HG02852 (cell line): ENCODE measurements at regions not wholly inside any gene's neighbourhood (a gene's known extent, or its start where the extent isn't known, plus 50 kb on each side); places are given as distances from the start of the nearest gene placed in this dataset.
"Not testable (repeated sequence)": the region's sequence is repeated elsewhere in the genome, so short reads cannot be mapped to it uniquely, and the experiment has no call there.

Source experiments
- ATAC-seq: cut with Tn5 transposase; IDR thresholded peaks from one replicate; pipeline ENCODE4 v1.9.1; 2021; ENCODE audit warnings: mild to moderate bottlenecking, moderate library complexity; ENCODE audit not compliant: unreplicated experiment

DNA sequence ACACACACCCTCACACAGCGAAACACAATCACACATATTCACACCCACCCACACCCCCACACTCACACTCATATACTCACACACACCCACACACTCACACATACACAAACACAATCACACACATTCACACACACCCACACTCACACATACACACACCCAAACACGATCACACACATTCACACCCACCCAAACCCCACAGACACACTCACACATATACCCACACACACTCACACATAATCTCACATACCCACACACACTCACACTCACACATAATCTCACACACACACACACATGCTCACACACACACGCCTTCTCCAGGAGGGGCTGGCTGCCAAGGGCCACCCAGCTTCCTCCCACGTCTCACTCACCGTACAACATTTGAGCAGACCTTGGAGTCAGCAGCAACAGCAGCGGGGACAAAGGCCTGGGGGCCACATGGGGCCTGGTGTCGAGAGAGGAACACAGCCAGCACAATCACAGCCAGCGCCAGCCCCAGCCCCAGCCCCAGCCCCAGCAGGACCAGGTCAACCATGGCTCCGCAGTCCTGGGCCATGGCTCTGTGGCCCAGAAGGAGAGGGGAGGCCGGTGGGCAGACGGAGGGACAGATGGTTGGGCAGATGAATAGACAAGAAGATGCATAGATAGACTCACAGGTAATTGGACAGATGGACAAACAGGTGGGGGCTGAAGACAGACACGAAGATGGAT, 932.9 kb downstream of the TUBA3C start:
- ATAC-seq: not testable (repeated sequence)

DNA sequence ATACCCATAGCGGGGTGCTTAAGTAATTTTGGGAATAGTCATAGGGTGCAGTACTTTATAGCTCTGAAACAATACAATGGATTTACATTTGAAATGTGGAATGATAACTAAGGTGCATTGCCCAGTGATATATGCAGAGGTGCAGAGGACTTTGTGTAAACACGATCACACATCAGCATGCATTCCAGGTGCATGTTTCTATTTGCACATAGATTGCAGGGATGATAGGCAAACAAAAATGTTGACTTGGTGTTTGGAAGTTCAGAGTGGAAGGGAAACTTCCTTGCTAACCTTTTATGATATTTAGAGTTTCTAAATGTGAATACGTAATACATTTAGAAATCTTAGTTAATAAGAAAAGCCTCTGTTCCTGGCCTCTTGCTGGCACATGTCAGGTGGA, 941.5 kb downstream of the TUBA3C start:
- not testable (repeated sequence) for ATAC-seq

DNA sequence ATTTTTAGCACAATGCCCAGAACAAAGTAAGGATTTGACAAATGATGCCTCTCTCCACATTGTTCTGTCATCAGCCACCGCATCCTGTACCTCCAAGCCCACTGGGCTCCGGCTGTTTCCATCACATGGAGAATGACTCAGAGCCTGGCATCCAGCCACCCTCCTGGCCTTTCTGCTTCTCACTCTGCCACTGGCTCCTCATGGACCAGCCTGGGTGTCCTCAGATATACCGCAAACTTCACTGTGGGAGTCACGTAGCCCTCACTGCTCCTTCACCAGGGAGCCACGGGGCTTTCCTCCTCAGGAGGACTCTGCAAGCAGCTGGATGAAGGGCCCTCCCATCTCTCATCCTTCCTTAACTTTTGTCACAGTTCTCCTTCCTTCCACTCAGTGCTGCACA, 943.0 kb downstream of the TUBA3C start:
- ATAC-seq: not testable (repeated sequence)

DNA sequence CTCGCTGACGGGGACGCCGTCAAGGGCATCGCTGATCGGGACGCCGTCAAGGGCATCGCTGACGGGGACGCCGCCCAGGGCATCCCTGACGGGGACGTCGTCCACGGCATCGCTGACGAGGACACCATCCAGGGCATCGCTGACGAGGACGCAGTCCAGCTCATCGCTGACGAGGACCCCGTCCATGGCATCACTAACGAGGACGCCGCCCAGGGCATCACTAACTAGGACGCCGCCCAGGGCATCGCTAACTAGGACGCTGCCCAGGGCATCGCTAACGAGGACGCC, 945.2 kb downstream of the TUBA3C start:
- ATAC-seq: no peak

DNA sequence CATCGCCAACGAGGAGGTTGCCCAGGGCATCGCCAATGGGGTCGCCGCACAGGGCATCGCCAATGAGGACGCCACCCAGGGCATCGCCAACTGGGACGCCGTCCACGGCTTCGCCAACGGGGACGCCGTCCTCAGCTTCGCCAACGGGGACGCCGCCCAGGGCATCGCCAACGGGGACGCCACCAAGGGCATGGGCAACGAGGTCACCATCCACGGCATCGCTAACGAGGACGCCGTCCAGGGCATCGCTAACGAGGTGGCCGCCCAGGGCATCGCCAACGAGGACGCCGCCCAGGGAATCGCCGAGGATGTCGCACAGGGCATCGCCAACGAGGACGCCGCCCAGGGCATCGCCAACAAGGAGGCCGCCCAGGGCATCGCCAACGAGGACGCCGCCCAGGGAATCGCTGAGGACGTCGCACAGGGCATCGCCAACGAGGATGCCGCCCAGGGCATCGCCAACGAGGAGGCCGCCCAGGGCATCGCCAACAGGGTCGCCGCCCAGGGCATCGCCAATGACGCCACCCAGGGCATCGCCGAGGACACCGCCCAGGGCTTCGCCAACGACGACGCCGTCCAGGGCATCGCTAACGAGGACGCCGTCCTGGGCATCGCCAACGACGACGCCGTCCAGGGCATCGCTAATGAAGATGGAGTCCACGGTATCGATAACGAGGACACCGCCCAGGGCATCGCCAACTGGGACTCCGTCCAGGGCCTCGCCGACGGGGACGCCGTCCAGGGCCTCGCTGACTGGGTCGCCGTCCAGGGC, 945.7 kb downstream of the TUBA3C start:
- no peak for ATAC-seq

DNA sequence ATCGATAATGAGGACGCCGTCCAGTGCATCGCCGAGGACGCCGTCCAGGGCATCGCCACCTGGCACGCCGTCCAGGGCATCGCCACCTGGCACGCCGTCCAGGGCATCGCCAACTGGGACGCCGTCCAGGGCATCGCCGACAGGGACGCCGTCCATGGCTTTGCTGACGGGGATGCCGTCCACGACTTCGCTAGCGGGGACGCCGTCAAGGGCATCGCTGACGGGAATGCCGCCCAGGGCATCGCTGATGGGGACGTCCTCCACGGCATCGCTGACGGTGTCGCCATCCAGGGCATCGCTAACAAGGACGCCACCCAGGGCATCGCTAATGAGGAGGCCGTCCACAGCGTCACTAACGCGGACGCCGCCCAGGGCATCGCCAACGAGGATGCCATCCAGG, 946.5 kb downstream of the TUBA3C start:
- no peak for ATAC-seq

DNA sequence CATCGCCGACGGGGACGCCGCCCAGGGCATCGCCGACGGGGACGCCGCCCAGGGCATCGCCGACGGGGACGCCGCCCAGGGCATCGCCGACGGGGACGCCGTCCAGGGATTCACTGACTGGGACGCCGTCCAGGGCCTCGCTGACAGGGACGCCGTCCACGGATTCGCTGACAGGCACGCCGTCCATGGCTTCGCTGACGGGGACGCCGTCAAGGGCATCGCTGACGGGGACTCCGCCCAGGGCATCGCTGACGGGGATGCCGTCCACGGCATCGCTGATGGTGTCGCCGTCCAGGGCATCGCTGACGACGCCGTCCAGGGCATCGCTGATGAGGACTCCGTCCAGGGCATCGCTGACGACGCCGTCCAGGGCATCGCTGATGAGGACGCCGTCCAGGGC, 947.2 kb downstream of the TUBA3C start:
- not testable (repeated sequence) for ATAC-seq

DNA sequence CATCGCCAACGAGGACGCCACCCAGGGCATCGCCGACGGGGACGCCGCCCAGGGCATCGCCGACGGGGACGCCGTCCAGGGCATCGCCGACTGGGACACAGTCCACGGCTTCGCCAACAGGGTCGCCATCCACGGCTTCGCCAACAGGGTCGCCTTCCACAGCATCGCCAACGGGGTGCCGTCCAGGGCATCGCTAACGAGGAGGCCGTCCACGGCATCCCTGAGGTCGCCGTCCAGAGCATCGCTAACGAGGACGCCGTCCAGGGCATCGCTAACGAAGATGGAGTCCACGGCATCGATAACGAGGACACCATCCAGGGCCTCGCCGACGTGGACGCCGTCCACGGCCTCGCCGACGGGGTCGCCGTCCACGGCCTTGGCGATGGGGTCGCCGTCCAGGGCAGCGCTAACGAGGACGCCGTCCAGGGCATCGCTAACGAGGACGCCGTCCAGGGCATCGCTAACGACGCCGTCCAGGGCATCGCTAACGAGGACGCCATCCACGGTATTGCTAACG, 947.8 kb downstream of the TUBA3C start:
- no peak for ATAC-seq

DNA sequence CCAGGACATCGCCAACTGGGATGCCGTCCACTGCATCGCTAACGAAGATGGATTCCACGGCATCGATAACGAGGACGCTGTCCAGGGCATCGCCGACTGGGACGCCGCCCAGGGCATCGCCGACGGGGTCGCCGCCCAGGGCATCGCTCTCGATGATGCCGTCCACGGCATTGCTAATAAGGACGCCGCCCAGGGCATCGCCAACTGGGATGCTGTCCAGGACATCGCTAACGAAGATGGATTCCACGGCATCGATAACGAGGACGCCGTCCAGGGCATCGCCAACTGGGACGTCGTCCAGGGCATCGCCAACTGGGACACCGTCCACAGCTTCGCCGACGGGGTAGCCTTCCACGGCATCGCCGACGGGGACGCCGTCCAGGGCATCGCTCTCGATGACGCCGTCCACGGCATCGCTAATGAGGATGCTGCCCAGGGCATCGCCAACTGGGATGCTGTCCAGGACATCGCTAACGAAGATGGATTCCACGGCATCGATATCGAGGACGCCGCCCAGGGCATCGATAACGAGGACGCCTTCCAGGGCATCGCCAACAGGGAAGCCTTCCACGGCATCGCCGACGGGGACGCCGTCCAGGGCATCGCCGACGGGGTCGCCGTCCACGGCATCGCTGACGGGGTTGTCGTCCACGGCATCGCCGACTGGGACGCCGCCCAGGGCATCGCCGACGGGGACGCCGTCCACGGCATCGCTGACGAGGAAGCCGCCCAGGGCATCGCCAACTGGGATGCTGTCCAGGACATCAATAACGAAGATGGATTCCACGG, 948.4 kb downstream of the TUBA3C start:
- ATAC-seq: no peak

DNA sequence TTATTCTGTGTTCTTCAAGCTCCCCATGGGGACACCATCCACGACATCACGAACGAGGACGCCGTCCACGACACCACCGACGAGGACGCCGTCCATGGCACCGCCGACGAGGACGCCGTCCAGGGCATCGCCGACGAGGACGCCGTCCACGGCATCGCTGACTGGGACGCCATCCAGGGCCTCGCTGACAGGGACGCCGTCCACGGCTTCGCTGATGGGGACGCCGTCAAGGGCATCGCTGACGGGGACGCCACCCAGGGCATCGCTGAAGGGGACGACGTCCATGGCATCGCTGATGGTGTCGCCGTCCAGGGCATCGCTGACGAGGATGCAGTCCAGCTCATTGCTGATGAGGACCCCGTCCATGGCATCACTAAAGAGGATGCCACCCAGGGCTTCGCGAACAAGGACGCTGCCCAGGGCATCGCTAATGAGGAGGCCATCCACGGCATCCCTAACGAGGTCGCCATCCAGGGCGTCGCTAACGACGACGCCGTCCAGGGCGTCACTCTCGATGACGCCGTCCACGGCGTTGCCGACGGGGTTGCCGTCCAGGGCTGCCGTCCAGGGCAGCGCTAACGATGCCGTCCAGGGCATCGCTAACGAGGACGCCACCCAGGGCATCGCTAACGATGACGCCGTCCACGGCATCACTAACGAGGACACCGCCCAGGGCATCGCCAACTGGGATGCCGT, 949.2 kb downstream of the TUBA3C start:
- ATAC-seq: no peak

DNA sequence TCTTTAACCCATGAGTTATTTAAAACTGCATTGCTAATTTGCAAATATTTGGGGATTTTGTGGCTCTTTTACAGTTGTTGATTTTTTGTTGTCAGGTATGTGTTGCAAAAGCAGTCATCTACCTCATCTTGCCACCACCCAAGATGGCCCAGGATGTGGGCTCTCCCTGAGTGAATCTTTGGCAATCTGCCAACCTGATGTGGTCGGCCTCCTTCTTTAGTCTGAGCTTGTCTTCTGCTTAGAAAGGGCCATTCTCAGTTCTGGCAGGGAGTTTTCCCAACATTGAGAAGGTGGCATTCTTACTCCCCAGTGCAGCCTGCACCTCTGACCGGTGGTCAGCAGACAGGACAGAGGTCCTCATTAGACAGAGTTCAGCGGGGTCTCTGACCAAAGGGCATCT, 957.2 kb downstream of the TUBA3C start:
- ATAC-seq: not testable (repeated sequence)

DNA sequence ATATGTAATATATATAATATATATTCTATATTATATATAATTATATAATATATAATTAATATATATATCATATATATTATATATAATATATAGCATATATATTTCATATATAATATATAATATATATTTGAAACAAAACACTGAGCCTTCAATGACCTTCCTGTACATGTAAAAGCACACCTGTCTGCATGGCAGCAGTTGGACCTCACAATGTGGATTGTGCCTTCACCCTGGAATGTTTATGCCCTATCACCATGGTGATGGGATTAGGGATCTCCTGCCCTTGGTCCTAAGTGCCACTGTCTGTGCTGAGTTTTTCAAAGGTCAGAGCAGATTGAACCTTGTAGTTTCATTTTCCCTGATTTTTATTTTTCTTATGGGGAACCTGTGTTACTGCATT, 966.9 kb downstream of the TUBA3C start:
- ATAC-seq: not testable (repeated sequence)

DNA sequence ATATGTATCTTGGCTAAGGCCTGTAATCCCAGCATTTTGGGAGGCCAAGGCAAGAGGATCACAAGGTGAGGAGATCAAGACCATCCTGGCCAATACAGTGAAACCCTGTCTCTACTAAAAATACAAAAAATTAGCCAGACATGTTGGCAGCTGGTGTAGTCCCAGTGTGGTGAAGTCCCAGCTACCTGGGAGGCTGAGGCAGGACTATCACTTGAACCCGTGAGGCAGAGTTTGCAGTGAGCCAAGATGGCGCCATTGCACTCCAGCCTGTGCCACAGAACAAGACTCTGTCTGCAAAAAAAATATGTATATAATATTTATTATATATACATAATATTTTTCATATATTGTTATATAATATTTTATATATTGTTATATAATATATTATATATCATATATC, 968.1 kb downstream of the TUBA3C start:
- not testable (repeated sequence) for ATAC-seq

DNA sequence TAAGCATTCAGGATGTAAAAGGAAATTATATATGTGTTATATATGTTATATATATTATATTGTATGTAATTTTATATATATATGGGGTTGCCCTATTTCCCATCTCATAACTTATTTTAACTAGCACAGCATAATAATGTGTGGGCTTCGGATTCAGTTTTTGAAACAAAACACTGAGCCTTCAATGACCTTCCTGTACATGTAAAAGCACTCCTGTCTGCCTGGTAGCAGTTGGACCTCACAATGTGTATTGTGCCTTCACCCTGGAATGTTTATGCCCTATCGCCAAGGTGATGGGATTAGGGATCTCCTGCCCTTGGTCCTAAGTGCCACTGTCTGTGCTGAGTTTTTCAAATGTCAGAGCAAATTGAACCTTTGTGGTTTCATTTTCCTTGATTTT, 968.8 kb downstream of the TUBA3C start:
- ATAC-seq: no peak

DNA sequence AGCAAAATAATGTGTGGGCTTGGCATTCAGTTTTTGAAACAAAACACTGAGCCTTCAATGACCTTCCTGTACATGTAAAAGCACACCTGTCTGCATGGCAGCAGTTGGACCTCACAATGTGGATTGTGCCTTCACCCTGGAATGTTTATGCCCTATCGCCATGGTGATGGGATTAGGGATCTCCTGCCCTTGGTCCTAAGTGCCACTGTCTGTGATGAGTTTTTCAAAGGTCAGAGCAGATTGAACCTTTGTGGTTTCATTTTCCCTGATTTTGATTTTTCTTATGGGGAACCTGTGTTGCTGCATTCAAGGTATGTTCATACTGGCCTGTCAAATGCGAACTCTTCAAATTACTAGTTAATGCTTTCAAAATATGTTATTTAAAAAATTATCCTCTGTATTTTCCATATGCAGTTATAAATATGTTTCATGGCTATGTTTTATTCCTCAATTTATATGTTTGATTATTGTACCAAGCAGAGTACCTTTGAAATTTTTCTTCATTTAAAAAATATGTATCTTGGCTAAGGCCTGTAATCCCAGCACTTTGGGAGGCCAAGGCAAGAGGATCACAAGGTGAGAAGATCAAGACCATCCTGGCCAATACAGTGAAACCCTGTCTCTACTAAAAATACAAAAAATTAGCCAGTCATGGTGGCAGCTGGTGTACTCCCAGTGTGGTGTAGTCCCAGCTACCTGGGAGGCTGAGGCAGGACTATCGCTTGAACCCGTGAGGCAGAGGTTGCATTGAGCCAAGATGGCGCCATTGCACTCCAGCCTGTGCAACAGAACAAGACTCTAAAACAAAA, 969.7 kb downstream of the TUBA3C start:
- peak; percentile 71 for ATAC-seq

DNA sequence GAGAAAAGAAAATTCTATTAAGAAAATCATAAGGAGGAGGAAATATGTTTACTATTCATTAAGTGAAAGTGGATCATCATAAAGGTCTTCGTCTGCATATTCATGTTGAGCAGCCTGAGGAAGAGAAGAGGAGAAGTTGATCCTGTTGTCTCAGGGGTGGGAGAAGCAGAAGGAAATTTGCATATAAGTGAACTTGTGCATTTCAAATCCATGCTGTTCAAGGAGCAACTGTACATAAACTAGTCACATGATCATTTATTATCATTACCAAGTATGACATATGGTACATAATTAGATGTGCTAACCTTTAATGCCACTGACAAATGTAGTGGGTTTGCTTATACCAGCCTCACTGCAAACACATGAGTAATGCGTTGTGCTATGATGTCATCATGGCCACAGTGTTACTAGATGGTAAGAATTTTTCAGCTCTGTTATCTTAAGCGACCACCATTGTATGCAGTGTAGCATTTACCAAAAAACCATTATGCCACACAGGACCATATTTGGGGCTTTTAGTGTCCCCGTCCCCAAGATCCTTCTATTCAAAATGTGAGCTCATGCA, 976.9 kb downstream of the TUBA3C start:
- not testable (repeated sequence) for ATAC-seq

DNA sequence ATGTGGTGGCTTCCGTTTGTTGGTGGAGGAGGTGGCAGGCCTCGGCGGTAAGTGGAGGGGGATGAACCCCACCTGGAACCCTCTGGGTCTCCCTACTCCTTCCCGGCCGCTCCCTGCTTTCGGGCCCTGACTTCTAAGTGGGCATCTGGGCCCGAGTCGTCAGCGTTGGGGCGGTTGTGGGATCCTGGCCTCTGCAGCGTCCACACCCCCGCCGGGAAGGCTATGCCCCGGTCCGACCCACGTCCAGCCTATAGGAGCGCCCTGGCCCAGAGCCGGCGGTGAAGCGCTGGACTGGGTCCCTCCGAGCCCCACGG, 986.3 kb downstream of the TUBA3C start:
- ATAC-seq: not testable (repeated sequence)

DNA sequence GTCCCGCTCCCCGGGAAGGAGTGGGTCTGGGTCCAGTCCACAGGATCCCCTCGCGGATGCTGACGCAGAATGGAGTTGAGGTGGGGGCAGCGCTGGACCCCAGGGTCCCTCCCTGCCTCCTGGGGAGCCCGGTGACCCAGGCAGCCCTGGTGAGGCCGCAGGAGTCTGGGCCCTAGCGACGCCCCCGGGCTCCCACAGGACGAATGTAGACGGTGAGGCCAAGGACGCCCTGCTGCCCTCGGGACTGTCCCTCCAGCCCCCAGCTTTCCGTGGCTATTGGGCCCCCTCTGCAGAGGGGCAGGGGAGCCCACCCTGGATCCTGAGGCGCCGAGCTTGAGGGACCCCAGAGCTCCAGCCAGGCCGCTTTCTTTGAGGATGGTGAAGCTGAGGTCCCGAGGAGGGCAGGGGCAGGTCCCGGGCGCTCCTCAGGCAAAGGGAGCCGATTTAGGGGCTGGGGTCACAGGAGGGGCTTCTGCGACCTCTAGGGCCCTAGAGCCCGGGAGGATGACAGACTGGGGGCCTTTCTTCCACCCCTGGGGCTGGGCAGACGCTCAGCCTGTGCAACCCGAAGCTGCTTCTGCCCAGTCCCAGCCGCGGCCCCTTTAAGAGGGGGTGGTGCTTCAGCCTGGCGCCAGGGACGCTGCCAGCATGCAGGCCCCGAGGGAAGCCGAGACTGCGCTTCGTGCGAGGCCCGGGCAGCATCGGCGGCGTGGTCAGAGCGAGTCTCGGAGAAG, 986.8 kb downstream of the TUBA3C start:
- ATAC-seq: not testable (repeated sequence)

DNA sequence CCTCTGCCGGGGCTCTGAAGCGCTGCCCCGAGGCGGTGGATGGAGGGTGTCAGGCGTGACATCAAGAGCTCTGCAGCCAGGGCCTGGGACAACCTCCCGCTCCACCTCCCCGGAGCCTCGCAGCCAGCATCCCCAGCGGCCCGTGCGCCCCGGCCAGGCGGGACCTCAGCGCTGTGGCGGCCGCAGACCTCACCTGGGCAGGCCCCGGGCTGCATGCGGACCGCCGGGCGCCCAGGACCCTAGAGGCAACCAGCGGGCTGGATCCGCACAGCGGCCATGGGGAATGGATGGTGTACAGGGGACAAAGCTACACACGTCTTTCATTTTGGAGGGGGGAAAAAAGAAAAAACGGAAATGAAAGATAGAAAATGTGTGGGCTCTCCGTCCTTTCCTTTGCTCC, 987.5 kb downstream of the TUBA3C start:
- ATAC-seq: not testable (repeated sequence)
